Endothelial cell of umbilical vein (primary cell): ENCODE measurements at regions not wholly inside any gene's neighbourhood (a gene's known extent, or its start where the extent isn't known, plus 50 kb on each side); places are given as distances from the start of the nearest gene placed in this dataset.

Source experiments
- BruUV-seq: library from RNA; stranded (reverse); fragments of 400-500 nt; replicated peaks from 2 replicates; lab custom pipeline; 2021; lab: Mats Ljungman, UMichigan
- CTCF ChIA-PET: fragments of 300-600, 350-600 bp; sonication (Branson Sonifier 250); formaldehyde crosslinking; loops from one replicate; lab custom pipeline; 2021; ENCODE audit warnings: antibody characterized with exemption, inconsistent platforms; lab: Charles Lee
- POLR2A ChIA-PET: fragments of 300-600, 350-600 bp; sonication (Branson Sonifier 250); formaldehyde crosslinking; loops from one replicate; lab custom pipeline; 2021; ENCODE audit warnings: antibody characterized with exemption, inconsistent platforms; lab: Charles Lee
- DNase-seq: peaks from one replicate; pipeline ENCODE4 v3.0.0-alpha.2; 2011; ENCODE audit warnings: low read depth, low spot score
- FAIRE-seq: peaks from 2 replicates; lab custom pipeline; 2011; peaks lifted over from hg19 to GRCh38; lab: Jason Lieb, UNC
- H2AFZ ChIP-seq: 2 replicates; pipeline ENCODE4 v1.6.0; 2012; ENCODE audit warnings: low read depth, low read length, control low read depth, inconsistent platforms
- H3K27ac ChIP-seq: 2 replicates; pipeline ENCODE4 v1.5.1; 2011; ENCODE audit warnings: low read depth, mild to moderate bottlenecking, control low read depth, low read length, moderate library complexity; ENCODE audit not compliant: insufficient read depth
- H3K27me3 ChIP-seq, 2 experiments: 2 replicates each; pipeline versions ENCODE4 v1.6.0 to v1.6.1; 2011; ENCODE audit warnings: low read length in 2 of 2, mixed read lengths in 1 of 2; ENCODE audit not compliant: control insufficient read depth in 2 of 2, insufficient read depth in 2 of 2
- H3K36me3 ChIP-seq, 2 experiments: 2 replicates in 1 of 2; 3 replicates in 1 of 2; pipeline ENCODE4 v1.5.1; 2011; ENCODE audit warnings: low read length in 2 of 2, mild to moderate bottlenecking in 1 of 2, moderate library complexity in 1 of 2; ENCODE audit not compliant: control insufficient read depth in 2 of 2, insufficient read depth in 2 of 2; ENCODE audit errors: extremely low read depth in 1 of 2
- H3K4me1 ChIP-seq: 3 replicates; pipeline ENCODE4 v1.5.1; 2011; ENCODE audit warnings: mild to moderate bottlenecking, low read length; ENCODE audit not compliant: control insufficient read depth, insufficient read depth; ENCODE audit errors: extremely low read depth
- H3K4me2 ChIP-seq: 2 replicates; pipeline ENCODE4 v1.6.1; 2011; ENCODE audit warnings: low read length, control low read depth, mixed read lengths; ENCODE audit not compliant: insufficient read depth
- H3K4me3 ChIP-seq, 3 experiments: fragments of 200-600 bp in 1 of 3; sonication (generic), shearing (Covaris generic) in 1 of 3; replicated peaks in 1 of 3; 2 replicates each; pipeline ENCODE4 v1.5.1; 2011 to 2016; ENCODE audit warnings: control low read depth in 3 of 3, low read length in 3 of 3, mild to moderate bottlenecking in 2 of 3, inconsistent platforms in 1 of 3, low read depth in 1 of 3, moderate library complexity in 1 of 3; ENCODE audit not compliant: insufficient read depth in 1 of 3
- H3K79me2 ChIP-seq: 2 replicates; pipeline ENCODE4 v1.6.0; 2012; ENCODE audit warnings: low read length, inconsistent platforms; ENCODE audit not compliant: control insufficient read depth, insufficient read depth
- H3K9ac ChIP-seq: replicated peaks from 2 replicates; pipeline ENCODE3; 2011; ENCODE audit warnings: low read length, control low read depth; ENCODE audit not compliant: insufficient read depth; ENCODE audit errors: extremely low read depth
- H3K9me1 ChIP-seq: replicated peaks from 3 replicates; pipeline ENCODE4 v1.6.0; 2011; ENCODE audit warnings: mild to moderate bottlenecking, low read length; ENCODE audit not compliant: control insufficient read depth, insufficient read depth; ENCODE audit errors: extremely low read depth
- H3K9me3 ChIP-seq: replicated peaks from 2 replicates; pipeline ENCODE4 v1.5.1; 2012; ENCODE audit warnings: low read length, inconsistent platforms; ENCODE audit not compliant: control insufficient read depth, insufficient read depth
- H4K20me1 ChIP-seq: replicated peaks from 2 replicates; pipeline ENCODE3; 2011; ENCODE audit warnings: mild to moderate bottlenecking, low read length; ENCODE audit not compliant: control insufficient read depth, insufficient read depth; ENCODE audit errors: extremely low read depth
- EZH2 ChIP-seq: IDR thresholded peaks from 2 replicates; pipeline ENCODE4 v1.6.1; 2012; ENCODE audit warnings: borderline replicate concordance, low read depth, mild to moderate bottlenecking, moderate library complexity, low read length, inconsistent platforms; ENCODE audit not compliant: severe bottlenecking
- FOS ChIP-seq: IDR thresholded peaks from 2 replicates; pipeline ENCODE4 v1.6.1; 2011; ENCODE audit warnings: mild to moderate bottlenecking, low read length, moderate library complexity, borderline replicate concordance; ENCODE audit not compliant: insufficient read depth
- GATA2 ChIP-seq: IDR thresholded peaks from 2 replicates; pipeline ENCODE4 v1.7.0; 2011; ENCODE audit warnings: low read depth, mild to moderate bottlenecking, moderate library complexity, mixed read lengths, low read length; ENCODE audit not compliant: insufficient read length, insufficient read depth
- JUN ChIP-seq: IDR thresholded peaks from 2 replicates; pipeline ENCODE4 v1.6.1; 2011; ENCODE audit warnings: borderline replicate concordance, low read depth; ENCODE audit not compliant: insufficient read length, insufficient read depth
- MYC ChIP-seq: IDR thresholded peaks from one replicate; pipeline ENCODE4 v1.6.1; 2011; ENCODE audit warnings: mild to moderate bottlenecking, low read depth, low read length
- POLR2A ChIP-seq: IDR thresholded peaks from 2 replicates; pipeline ENCODE4 v1.6.1; 2012; ENCODE audit warnings: low read depth, mild to moderate bottlenecking, control low read depth, low read length
- POLR2AphosphoS5 ChIP-seq: IDR thresholded peaks from 2 replicates; pipeline ENCODE4 v1.6.1; 2012; ENCODE audit warnings: low read depth, mild to moderate bottlenecking, control low read depth, low read length, moderate library complexity; ENCODE audit not compliant: insufficient read depth
- dilution Hi-C: fragments of 300-500 bp; cut with MboI; formaldehyde crosslinking; loops from one replicate; pipeline ENCODE4 v1.15.0; 2019; ENCODE audit warnings: low sequenced_read_pairs; ENCODE audit not compliant: extremely low pct_ligation_motif_present
- intact Hi-C: fragments of 100-400 bp; cut with micrococcal nuclease; formaldehyde crosslinking; loops from one replicate; pipeline ENCODE4 v1.10.0; 2022
- TF ChIP-seq, protein P1 (sequence below), 2 donors: IDR thresholded peaks; 1 replicate in 1 of 2; 2 replicates in 1 of 2; pipeline ENCODE4 v1.5.1; 2011; ENCODE audit warnings: low read length in 2 of 2, mild to moderate bottlenecking in 2 of 2, moderate library complexity in 2 of 2, control low read depth in 1 of 2, inconsistent platforms in 1 of 2, low read depth in 1 of 2; ENCODE audit not compliant: insufficient read depth in 1 of 2; ENCODE audit errors: extremely low read depth in 1 of 2
- TF ChIP-seq, protein P2 (sequence below): IDR thresholded peaks from 2 replicates; pipeline ENCODE4 v1.6.1; 2011; ENCODE audit not compliant: insufficient read depth, insufficient read length

DNA sequence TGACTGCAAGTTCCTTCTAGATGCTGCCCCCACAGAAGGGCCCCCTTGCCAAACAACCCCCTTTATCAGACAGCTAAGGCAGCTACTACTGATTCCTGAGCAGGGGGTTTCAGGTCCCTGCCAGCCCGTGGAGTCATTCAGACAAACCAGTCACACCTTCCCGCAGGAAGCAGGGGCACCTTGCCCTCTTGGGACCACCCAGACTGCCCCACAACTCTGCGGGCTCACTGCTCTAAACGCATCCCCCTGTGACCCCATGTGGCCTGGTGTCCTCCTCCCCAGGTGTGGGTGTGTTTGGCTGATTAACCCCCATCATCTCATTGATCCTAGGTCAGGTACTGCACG lies 298.9 kb downstream of the TCERG1L start:
- Histone ChIP-seq H3K4me3 (no peak overlapping the region), H2AFZ (no peak overlapping the region), H3K9me3 (peaks cover 10% of the 10 kb centered on the region), H3K79me2 (no peaks in the 10 kb centered on the region), H3K9ac (no peak overlapping the region), H3K27ac (no peak overlapping the region), H3K27me3 (no peaks in the 10 kb centered on the region), H3K36me3 (no peaks in the 10 kb centered on the region), H3K4me2 (no peak overlapping the region), H3K4me1 (no peaks in the 10 kb centered on the region), H4K20me1 (no peaks in the 10 kb centered on the region), H3K9me1 (no peaks in the 10 kb centered on the region)
- no TSS peak for BruUV-seq
- dilution Hi-C loops (no loop called here), intact Hi-C loops (no loop called here)
- DNase-seq = no peak
- ChIA-PET POLR2A (no interaction called here), CTCF (no interaction called here)
- TF ChIP-seq, protein P1, sequence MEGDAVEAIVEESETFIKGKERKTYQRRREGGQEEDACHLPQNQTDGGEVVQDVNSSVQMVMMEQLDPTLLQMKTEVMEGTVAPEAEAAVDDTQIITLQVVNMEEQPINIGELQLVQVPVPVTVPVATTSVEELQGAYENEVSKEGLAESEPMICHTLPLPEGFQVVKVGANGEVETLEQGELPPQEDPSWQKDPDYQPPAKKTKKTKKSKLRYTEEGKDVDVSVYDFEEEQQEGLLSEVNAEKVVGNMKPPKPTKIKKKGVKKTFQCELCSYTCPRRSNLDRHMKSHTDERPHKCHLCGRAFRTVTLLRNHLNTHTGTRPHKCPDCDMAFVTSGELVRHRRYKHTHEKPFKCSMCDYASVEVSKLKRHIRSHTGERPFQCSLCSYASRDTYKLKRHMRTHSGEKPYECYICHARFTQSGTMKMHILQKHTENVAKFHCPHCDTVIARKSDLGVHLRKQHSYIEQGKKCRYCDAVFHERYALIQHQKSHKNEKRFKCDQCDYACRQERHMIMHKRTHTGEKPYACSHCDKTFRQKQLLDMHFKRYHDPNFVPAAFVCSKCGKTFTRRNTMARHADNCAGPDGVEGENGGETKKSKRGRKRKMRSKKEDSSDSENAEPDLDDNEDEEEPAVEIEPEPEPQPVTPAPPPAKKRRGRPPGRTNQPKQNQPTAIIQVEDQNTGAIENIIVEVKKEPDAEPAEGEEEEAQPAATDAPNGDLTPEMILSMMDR (IDR thresholded peaks at IDR 0.05; ENCODE audit: extremely low read depth in 1 of 2, insufficient read depth in 1 of 2, low read depth in 1 of 2, low read length in 2 of 2) = no peak
- TF ChIP-seq POLR2AphosphoS5 (no peak), EZH2 (no peak), GATA2 (no peak), POLR2A (no peak), JUN (no peak), FOS (no peak), MYC (no peak)
- TF ChIP-seq, protein P2, sequence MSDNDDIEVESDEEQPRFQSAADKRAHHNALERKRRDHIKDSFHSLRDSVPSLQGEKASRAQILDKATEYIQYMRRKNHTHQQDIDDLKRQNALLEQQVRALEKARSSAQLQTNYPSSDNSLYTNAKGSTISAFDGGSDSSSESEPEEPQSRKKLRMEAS = no peak
- no peak for FAIRE-seq
